ENCODE measurements at regions not wholly inside any gene's neighbourhood (a gene's known extent, or its start where the extent isn't known, plus 50 kb on each side); places are given as distances from the start of the nearest gene placed in this dataset.

DNA sequence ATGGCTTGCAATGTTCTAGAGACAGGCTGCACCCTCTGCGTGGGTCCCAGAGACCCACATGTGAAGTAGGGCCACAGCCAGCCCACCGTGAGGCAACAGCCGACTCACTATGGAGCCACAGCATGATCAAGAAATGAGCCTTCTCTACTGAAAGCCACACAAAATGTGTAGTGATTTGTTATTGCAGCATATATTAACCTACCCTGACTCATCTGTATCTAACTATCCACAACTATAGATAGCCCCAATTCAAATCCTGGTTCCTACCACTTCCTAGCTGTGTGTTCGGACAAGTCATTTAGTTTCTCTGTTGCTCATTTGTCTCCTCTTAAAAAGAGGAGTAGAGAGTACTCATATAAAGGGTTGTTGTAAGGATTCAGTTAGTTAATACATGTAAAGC is 1152.3 kb downstream of the BCL11B start:
- TF ChIP-seq TAF1 (IDR thresholded peaks at IDR 0.05; ENCODE audit: low read depth) (no peak), EP300 (IDR thresholded peaks at IDR 0.05; ENCODE audit: borderline replicate concordance) (no peak), RAD21 (IDR thresholded peaks at IDR 0.05; ENCODE audit: low read depth) (no peak), TCF12 (IDR thresholded peaks at IDR 0.05; ENCODE audit: low read depth) (no peak), YY1 (IDR thresholded peaks at IDR 0.05; ENCODE audit: low read depth) (no peak), CREB1 (IDR thresholded peaks at IDR 0.05; ENCODE audit: low read depth) (no peak), TEAD4 (IDR thresholded peaks at IDR 0.05) (no peak)
- TF ChIP-seq, protein P1, sequence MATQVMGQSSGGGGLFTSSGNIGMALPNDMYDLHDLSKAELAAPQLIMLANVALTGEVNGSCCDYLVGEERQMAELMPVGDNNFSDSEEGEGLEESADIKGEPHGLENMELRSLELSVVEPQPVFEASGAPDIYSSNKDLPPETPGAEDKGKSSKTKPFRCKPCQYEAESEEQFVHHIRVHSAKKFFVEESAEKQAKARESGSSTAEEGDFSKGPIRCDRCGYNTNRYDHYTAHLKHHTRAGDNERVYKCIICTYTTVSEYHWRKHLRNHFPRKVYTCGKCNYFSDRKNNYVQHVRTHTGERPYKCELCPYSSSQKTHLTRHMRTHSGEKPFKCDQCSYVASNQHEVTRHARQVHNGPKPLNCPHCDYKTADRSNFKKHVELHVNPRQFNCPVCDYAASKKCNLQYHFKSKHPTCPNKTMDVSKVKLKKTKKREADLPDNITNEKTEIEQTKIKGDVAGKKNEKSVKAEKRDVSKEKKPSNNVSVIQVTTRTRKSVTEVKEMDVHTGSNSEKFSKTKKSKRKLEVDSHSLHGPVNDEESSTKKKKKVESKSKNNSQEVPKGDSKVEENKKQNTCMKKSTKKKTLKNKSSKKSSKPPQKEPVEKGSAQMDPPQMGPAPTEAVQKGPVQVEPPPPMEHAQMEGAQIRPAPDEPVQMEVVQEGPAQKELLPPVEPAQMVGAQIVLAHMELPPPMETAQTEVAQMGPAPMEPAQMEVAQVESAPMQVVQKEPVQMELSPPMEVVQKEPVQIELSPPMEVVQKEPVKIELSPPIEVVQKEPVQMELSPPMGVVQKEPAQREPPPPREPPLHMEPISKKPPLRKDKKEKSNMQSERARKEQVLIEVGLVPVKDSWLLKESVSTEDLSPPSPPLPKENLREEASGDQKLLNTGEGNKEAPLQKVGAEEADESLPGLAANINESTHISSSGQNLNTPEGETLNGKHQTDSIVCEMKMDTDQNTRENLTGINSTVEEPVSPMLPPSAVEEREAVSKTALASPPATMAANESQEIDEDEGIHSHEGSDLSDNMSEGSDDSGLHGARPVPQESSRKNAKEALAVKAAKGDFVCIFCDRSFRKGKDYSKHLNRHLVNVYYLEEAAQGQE (IDR thresholded peaks at IDR 0.05; ENCODE audit: low read depth), result no peak
- TF ChIP-seq, protein P2, sequence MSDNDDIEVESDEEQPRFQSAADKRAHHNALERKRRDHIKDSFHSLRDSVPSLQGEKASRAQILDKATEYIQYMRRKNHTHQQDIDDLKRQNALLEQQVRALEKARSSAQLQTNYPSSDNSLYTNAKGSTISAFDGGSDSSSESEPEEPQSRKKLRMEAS (IDR thresholded peaks at IDR 0.05), result no peak
